Endodermal cell (in vitro differentiated cells): ENCODE measurements at regions not wholly inside any gene's neighbourhood (a gene's known extent, or its start where the extent isn't known, plus 50 kb on each side); places are given as distances from the start of the nearest gene placed in this dataset.

ENCODE experiments used
- DNase-seq: peaks from one replicate; pipeline ENCODE4 v3.0.0-alpha.2; 2017
- H3K27ac ChIP-seq: 2 replicates; pipeline ENCODE4 v1.5.1; 2013; ENCODE audit warnings: mild to moderate bottlenecking, low read depth, low read length, moderate library complexity
- H3K27me3 ChIP-seq: 2 replicates; pipeline ENCODE4 v1.6.1; 2013; ENCODE audit warnings: mild to moderate bottlenecking, low read length, moderate library complexity; ENCODE audit not compliant: insufficient read depth, control insufficient read depth, poor library complexity, severe bottlenecking
- H3K36me3 ChIP-seq: 2 replicates; pipeline ENCODE4 v1.7.0; 2013; ENCODE audit warnings: mild to moderate bottlenecking, low read length, moderate library complexity; ENCODE audit not compliant: control insufficient read depth, insufficient read depth
- H3K4me1 ChIP-seq: one replicate; pipeline ENCODE4 v1.7.0; 2013; ENCODE audit warnings: low read length; ENCODE audit not compliant: control insufficient read depth, insufficient read depth
- H3K4me3 ChIP-seq: 2 replicates; pipeline ENCODE4 v1.5.1; 2013; ENCODE audit warnings: mild to moderate bottlenecking, low read length, moderate library complexity
- H3K9ac ChIP-seq: 2 replicates; pipeline ENCODE4 v1.6.1; 2013; ENCODE audit warnings: mild to moderate bottlenecking, low read length, moderate library complexity; ENCODE audit not compliant: poor library complexity, severe bottlenecking; ENCODE audit errors: extremely low read depth
- H3K9me3 ChIP-seq: 2 replicates; pipeline ENCODE4 v1.6.1; 2013; ENCODE audit warnings: mild to moderate bottlenecking, low read length, moderate library complexity; ENCODE audit not compliant: control insufficient read depth
- H3K27ac Mint-ChIP-seq: 2 replicates; pipeline ENCODE4 v1.8.0; 2020; ENCODE audit warnings: mixed read lengths
- H3K27me3 Mint-ChIP-seq: 2 replicates; pipeline ENCODE4 v1.8.0; 2021; ENCODE audit warnings: mild to moderate bottlenecking, mixed read lengths; ENCODE audit not compliant: insufficient read depth
- H3K36me3 Mint-ChIP-seq: 2 replicates; pipeline ENCODE4 v1.8.0; 2020; ENCODE audit warnings: low read depth, mixed read lengths
- H3K4me1 Mint-ChIP-seq: 2 replicates; pipeline ENCODE4 v1.8.0; 2020; ENCODE audit warnings: mixed read lengths
- H3K4me3 Mint-ChIP-seq: 2 replicates; pipeline ENCODE4 v1.8.0; 2020; ENCODE audit warnings: mild to moderate bottlenecking, moderate library complexity, mixed read lengths
- H3K9me3 Mint-ChIP-seq: 2 replicates; pipeline ENCODE4 v1.8.0; 2020; ENCODE audit warnings: mild to moderate bottlenecking, mixed read lengths
- WGBS, 2 experiments: methylation state at CpG; one replicate each; pipeline versions ENCODE4 v1.1.5 to v1.1.7; 2013; ENCODE audit warnings: missing lambda C conversion rate in 2 of 2, mixed read lengths in 1 of 2; ENCODE audit not compliant: insufficient coverage in 1 of 2, insufficient read length in 1 of 2; 5-methylcytosine and 5-hydroxymethylcytosine counted together
- TF ChIP-seq, protein P1 (sequence below): fragments of 200-600 bp; sonication (generic); conservative IDR thresholded peaks from 2 replicates; pipeline ENCODE4 v1.5.0; 2021; ENCODE audit warnings: antibody characterized with exemption, mild to moderate bottlenecking

DNA sequence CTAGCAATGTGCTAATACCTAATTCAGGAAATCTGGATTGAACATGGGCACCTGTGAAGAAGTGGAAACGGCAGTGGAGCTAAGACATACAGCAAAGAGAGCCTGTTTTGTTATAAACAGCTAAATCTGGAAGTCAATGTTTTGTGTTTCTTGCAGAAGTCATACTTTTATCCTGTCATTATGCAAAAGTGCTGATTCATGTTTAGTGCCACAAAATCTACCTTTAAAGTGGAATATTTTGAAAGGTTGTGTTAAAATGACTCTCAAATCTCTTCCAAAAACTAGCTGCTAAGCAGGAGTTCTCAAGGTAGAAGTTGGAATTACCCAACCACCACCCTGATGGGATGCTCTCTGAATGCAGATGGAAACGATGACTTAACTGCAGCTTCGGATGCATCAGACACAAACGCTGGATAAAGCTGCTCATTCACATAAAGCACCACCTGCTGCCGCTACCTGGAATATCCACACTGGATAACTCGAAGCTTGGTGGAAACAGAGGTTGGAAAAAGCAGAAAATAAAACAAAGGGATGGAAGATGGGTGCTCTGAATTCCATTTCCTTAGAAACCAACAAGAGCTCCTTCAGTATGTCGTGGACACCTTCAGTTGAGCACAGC, 132.6 kb upstream of the ZNF236 start:
- TF ChIP-seq, protein P1, sequence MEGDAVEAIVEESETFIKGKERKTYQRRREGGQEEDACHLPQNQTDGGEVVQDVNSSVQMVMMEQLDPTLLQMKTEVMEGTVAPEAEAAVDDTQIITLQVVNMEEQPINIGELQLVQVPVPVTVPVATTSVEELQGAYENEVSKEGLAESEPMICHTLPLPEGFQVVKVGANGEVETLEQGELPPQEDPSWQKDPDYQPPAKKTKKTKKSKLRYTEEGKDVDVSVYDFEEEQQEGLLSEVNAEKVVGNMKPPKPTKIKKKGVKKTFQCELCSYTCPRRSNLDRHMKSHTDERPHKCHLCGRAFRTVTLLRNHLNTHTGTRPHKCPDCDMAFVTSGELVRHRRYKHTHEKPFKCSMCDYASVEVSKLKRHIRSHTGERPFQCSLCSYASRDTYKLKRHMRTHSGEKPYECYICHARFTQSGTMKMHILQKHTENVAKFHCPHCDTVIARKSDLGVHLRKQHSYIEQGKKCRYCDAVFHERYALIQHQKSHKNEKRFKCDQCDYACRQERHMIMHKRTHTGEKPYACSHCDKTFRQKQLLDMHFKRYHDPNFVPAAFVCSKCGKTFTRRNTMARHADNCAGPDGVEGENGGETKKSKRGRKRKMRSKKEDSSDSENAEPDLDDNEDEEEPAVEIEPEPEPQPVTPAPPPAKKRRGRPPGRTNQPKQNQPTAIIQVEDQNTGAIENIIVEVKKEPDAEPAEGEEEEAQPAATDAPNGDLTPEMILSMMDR, result peak; percentile 52
- H3K9ac ChIP-seq, result no peak overlapping the region
- H3K4me3 ChIP-seq, result no peak overlapping the region
- no peak overlapping the region for H3K4me3 Mint-ChIP-seq
- no peaks in the 10 kb centered on the region for H3K27me3 ChIP-seq
- H3K9me3 ChIP-seq, result no peaks in the 10 kb centered on the region
- H3K9me3 Mint-ChIP-seq, result no peaks in the 10 kb centered on the region
- H3K4me1 Mint-ChIP-seq, result peaks cover 3% of the 10 kb centered on the region
- no peaks in the 10 kb centered on the region for H3K4me1 ChIP-seq
- H3K27ac ChIP-seq, result no peak overlapping the region
- WGBS, 2 experiments, result 87 to 96% methylated on average over 4 to 7 of the region's 7 CpGs
- H3K27me3 Mint-ChIP-seq, result peaks cover 2% of the 10 kb centered on the region
- H3K27ac Mint-ChIP-seq, result no peak overlapping the region
- H3K36me3 ChIP-seq, result no peaks in the 10 kb centered on the region
- no peaks in the 10 kb centered on the region for H3K36me3 Mint-ChIP-seq
- no peak for DNase-seq

DNA sequence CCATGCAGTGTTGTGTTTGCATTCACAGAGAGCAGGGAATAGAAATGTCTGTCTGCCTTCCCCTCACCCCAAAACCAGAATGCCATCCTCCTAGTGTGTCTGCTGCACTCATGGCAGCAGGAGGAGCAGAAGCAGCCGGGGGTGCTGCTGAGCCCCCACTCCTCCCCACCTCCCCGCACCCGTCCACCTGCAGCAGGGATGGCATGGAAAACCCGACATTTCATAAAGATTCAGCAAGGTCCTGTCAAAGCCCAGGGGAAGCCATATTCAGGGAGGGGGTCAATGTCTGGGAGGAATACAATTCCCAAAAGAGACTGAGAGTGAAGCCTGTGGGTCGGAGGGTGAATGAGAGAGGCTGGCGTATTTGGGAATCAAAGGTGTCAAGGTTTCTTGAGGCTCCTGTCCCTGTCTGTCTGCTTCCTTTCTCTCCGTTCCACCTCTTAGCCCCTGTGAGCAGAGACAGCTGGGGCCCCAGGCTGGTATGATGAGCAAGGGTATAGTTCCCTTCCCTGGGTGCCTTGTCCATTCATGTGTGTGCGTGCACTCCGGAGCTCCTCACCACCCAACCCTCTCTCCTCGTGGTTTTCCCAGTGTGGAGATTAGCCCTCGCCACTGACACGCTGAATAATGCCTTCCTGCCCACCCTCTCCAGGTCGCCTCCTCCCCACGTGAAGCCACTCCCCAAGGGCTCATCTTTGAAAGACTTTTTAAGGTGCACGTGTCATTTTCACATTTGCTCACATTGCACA, 133.5 kb upstream of the ZNF236 start:
- no peak overlapping the region for H3K4me3 Mint-ChIP-seq
- TF ChIP-seq, protein P1, result no peak
- Histone ChIP-seq H3K9me3 (no peaks in the 10 kb centered on the region), H3K27me3 (no peaks in the 10 kb centered on the region), H3K36me3 (no peaks in the 10 kb centered on the region), H3K27ac (no peak overlapping the region), H3K4me3 (no peak overlapping the region), H3K9ac (no peak overlapping the region), H3K4me1 (no peaks in the 10 kb centered on the region)
- WGBS, 2 experiments, result 82 to 90% methylated on average over 9 to 15 of the region's 15 CpGs
- H3K27me3 Mint-ChIP-seq, result peaks cover 2% of the 10 kb centered on the region
- peaks cover 3% of the 10 kb centered on the region for H3K4me1 Mint-ChIP-seq
- H3K27ac Mint-ChIP-seq, result no peak overlapping the region
- H3K9me3 Mint-ChIP-seq, result no peaks in the 10 kb centered on the region
- no peak for DNase-seq
- no peaks in the 10 kb centered on the region for H3K36me3 Mint-ChIP-seq

DNA sequence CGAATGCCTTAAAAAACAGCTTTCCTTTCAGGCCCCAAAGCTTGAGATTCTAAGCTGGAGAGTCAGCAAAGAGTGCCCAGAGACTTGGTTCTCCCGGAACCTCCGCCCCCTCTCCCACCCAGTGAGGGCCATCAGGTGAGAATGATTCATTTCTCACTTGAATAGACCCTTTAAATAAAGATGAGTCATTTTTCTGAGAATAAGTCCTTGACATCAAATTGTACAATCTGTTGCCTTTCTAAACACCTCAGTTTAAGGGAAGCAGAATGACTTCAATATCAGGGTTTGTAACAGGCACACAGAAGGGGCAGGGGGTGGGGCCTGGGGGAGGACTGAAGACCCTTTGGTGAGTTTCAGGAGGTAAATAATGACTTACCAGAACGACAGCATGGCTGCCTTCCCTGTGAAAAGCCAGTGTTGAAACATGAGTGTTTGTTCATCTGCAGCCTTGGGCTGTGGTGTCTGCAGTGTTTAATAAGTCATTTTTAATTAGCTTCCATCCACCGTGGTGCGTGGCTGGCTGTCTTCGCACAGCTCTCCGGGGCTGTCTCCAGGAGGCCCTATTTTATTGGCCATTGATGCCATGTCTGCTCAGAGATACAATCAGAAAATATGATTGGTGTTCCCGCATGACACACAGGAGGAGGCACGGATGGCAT, 134.9 kb upstream of the ZNF236 start:
- no peaks in the 10 kb centered on the region for H3K36me3 ChIP-seq
- Mint-ChIP-seq H3K27me3 (peaks cover 2% of the 10 kb centered on the region), H3K4me3 (no peak overlapping the region), H3K36me3 (no peaks in the 10 kb centered on the region), H3K9me3 (no peaks in the 10 kb centered on the region), H3K27ac (no peak overlapping the region), H3K4me1 (peaks cover 3% of the 10 kb centered on the region)
- H3K4me3 ChIP-seq, result no peak overlapping the region
- H3K9me3 ChIP-seq, result no peaks in the 10 kb centered on the region
- TF ChIP-seq, protein P1, result no peak
- no peak overlapping the region for H3K27ac ChIP-seq
- H3K9ac ChIP-seq, result no peak overlapping the region
- no peaks in the 10 kb centered on the region for H3K4me1 ChIP-seq
- 71 to 87% methylated on average over 8 to 10 of the region's 10 CpGs for WGBS, 2 experiments
- DNase-seq, result no peak
- H3K27me3 ChIP-seq, result no peaks in the 10 kb centered on the region
